OCI-LY3 (cell line): ENCODE measurements at regions not wholly inside any gene's neighbourhood (a gene's known extent, or its start where the extent isn't known, plus 50 kb on each side); places are given as distances from the start of the nearest gene placed in this dataset.

ENCODE experiments used
- H2AFZ ChIP-seq: fragments of 200-600, 300-600 bp; shearing (Covaris generic); 2 replicates; pipeline ENCODE4 v1.6.0; 2014; ENCODE audit warnings: antibody characterized with exemption, low read depth, low read length
- H3K27ac ChIP-seq: fragments of 200-600, 300-600 bp; sonication (generic); 2 replicates; pipeline ENCODE4 v1.5.1; 2014; ENCODE audit warnings: mild to moderate bottlenecking, low read length, moderate library complexity, mixed read lengths
- H3K27me3 ChIP-seq: fragments of 200-600, 300-600 bp; sonication (generic); 2 replicates; pipeline ENCODE4 v1.6.1; 2014; ENCODE audit warnings: low read depth, low read length, mixed read lengths
- H3K36me3 ChIP-seq: fragments of 200-600, 300-600 bp; sonication (generic); replicated peaks from 2 replicates; pipeline ENCODE3; 2014; ENCODE audit warnings: low read depth, low read length, mixed read lengths
- H3K4me1 ChIP-seq: fragments of 300-600, 200-600 bp; sonication (generic); 2 replicates; pipeline ENCODE4 v1.6.1; 2014; ENCODE audit warnings: low read length, mixed read lengths
- H3K4me2 ChIP-seq: fragments of 200-600, 300-600 bp; sonication (generic); 2 replicates; pipeline ENCODE4 v1.6.1; 2014; ENCODE audit warnings: low read length, mixed read lengths
- H3K4me3 ChIP-seq: fragments of 300-600, 200-600 bp; sonication (generic); 2 replicates; pipeline ENCODE4 v1.5.1; 2014; ENCODE audit warnings: antibody characterized with exemption, mild to moderate bottlenecking, low read length, moderate library complexity
- H3K79me2 ChIP-seq: fragments of 300-600, 200-600 bp; shearing (Covaris generic); 2 replicates; pipeline ENCODE4 v1.6.1; 2014; ENCODE audit warnings: mild to moderate bottlenecking, low read length, mixed read lengths
- H3K9ac ChIP-seq: fragments of 300-600, 200-600 bp; shearing (Covaris generic); 2 replicates; pipeline ENCODE4 v1.6.0; 2014; ENCODE audit warnings: mild to moderate bottlenecking, low read length, moderate library complexity
- H3K9me3 ChIP-seq: fragments of 200-600, 300-600 bp; shearing (Covaris generic); 2 replicates; pipeline ENCODE4 v1.6.1; 2014; ENCODE audit warnings: low read length, mixed read lengths; ENCODE audit not compliant: insufficient read depth
- H4K20me1 ChIP-seq: fragments of 200-600, 300-600 bp; sonication (generic); 2 replicates; pipeline ENCODE4 v1.6.1; 2016; ENCODE audit warnings: low read length, mixed read lengths; ENCODE audit not compliant: insufficient read depth
- CTCF ChIP-seq: fragments of 200-600, 300-600 bp; sonication (generic); IDR thresholded peaks from 2 replicates; pipeline ENCODE4 v1.5.1; 2014; ENCODE audit warnings: antibody characterized with exemption, low read length, low read depth
- EZH2phosphoT487 ChIP-seq: fragments of 200-600 bp; shearing (Covaris generic); IDR thresholded peaks from 2 replicates; pipeline ENCODE4 v1.6.1; 2018; ENCODE audit warnings: antibody characterized with exemption, mixed run types, low read depth

DNA sequence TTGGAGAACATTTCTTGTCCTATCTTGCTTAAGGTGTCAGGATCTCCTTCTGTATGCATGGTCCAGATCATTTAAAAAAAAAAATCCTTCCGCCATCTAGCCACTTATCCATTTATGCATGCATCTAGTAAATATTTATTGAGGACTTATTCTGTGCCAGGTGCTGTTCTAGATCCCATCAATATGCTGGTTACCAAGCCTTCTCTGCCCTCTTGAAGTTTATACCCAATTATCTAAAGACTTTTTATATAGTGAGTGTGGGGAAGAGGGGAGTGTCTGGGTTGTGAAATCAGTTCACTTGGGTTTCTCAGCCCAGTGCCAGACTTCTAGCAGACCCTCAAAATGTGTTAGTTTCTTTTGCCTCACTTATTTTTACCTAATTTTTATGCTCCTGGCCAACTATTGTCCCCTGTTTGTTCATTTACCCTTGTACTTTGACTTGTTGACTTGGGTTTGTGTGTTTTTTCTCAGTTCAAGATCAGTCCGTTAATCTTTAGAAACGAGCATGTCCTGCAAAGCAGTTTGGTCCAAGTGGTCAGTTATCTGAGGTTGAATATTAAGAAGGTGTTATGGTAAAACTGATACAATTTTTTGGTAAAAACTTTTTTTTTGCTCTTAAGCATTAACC lies 488.9 kb downstream of the PCNX1 start:
- Histone ChIP-seq H2AFZ (no peak overlapping the region), H3K36me3 (no peaks in the 10 kb centered on the region), H3K4me1 (peaks cover 54% of the 10 kb centered on the region), H3K9me3 (no peaks in the 10 kb centered on the region), H3K4me2 (no peak overlapping the region), H3K4me3 (no peak overlapping the region), H3K27me3 (no peaks in the 10 kb centered on the region), H3K79me2 (peaks cover 45% of the 10 kb centered on the region), H3K27ac (no peak overlapping the region), H3K9ac (no peak overlapping the region), H4K20me1 (no peaks in the 10 kb centered on the region)
- no peak for TF ChIP-seq EZH2phosphoT487
- no peak for TF ChIP-seq CTCF

DNA sequence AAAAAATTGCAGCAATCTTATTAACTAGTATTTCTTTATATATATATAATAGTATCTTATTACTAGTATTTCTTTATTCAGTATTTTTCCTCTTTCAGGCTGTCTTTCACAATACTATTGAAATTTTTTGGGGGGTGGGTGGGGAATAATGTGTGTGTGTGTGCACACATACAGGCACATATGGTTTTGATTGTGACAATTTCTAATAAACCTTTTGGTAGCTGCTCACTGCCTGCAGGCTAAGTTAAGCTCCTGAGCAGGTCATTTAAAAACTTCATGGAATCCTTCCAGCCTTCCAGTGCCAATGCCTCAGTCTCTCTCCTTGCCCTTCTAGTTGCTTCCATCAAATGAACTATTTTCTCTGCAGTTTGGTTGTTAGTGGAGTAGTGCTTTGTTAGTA lies 490.1 kb downstream of the PCNX1 start:
- Histone ChIP-seq H3K36me3 (no peaks in the 10 kb centered on the region), H2AFZ (no peak overlapping the region), H3K9ac (no peak overlapping the region), H3K79me2 (peaks cover 37% of the 10 kb centered on the region), H3K27ac (no peak overlapping the region), H3K27me3 (no peaks in the 10 kb centered on the region), H3K4me2 (no peak overlapping the region), H3K9me3 (no peaks in the 10 kb centered on the region), H3K4me1 (peaks cover 47% of the 10 kb centered on the region), H4K20me1 (no peaks in the 10 kb centered on the region), H3K4me3 (no peak overlapping the region)
- TF ChIP-seq CTCF (no peak), EZH2phosphoT487 (no peak)

DNA sequence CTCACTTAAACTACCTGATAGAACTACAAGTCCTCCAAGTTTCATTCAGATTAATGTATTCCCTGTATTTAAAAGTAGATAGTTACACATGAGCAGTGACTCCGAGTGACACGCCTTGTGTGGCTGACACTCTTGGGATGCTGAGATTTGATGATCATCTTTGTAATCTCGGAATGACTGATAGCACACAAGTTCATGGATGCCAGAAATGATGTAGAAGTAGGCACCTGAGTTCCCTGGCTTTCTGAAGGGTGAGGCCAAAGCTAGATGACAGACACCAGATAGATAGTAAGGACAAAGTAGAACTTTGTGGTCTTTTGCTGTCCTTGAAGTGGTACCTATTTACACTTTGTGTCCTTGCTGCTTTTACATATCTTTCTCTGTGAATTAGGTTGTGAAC lies 491.2 kb downstream of the PCNX1 start:
- Histone ChIP-seq H3K4me1 (peaks cover 38% of the 10 kb centered on the region), H2AFZ (no peak overlapping the region), H3K4me3 (peak overlapping the region; percentile 49), H4K20me1 (no peaks in the 10 kb centered on the region), H3K4me2 (peak overlapping the region; percentile 70), H3K27ac (peak overlapping the region; percentile 78), H3K36me3 (no peaks in the 10 kb centered on the region), H3K9me3 (no peaks in the 10 kb centered on the region), H3K27me3 (no peaks in the 10 kb centered on the region), H3K79me2 (peaks cover 34% of the 10 kb centered on the region), H3K9ac (peak overlapping the region; percentile 30)
- no peak for TF ChIP-seq EZH2phosphoT487
- TF ChIP-seq CTCF = no peak

- Histone ChIP-seq H3K79me2 (peaks cover 34% of the 10 kb centered on the region), H3K36me3 (no peaks in the 10 kb centered on the region), H3K27me3 (no peaks in the 10 kb centered on the region), H3K9me3 (no peaks in the 10 kb centered on the region), H3K4me2 (peak overlapping the region; percentile 70), H3K9ac (peak overlapping the region; percentile 39), H3K4me3 (peak overlapping the region; percentile 49), H4K20me1 (no peaks in the 10 kb centered on the region), H3K27ac (peak overlapping the region; percentile 78), H2AFZ (no peak overlapping the region), H3K4me1 (peaks cover 40% of the 10 kb centered on the region)
- TF ChIP-seq CTCF (no peak), EZH2phosphoT487 (no peak)
These were observed 491.8 kb downstream of the PCNX1 start for GRCh38 chr14:71399057-71399487.
